Endothelial cell (in vitro differentiated cells): ENCODE measurements at regions not wholly inside any gene's neighbourhood (a gene's known extent, or its start where the extent isn't known, plus 50 kb on each side); places are given as distances from the start of the nearest gene placed in this dataset.
"Not testable (repeated sequence)": the region's sequence is repeated elsewhere in the genome, so short reads cannot be mapped to it uniquely, and the experiment has no call there.

Source experiments
- DNase-seq: peaks from one replicate; pipeline ENCODE4 v3.0.0; 2021; ENCODE audit warnings: low spot score
- H3K27ac Mint-ChIP-seq: one replicate; pipeline ENCODE4 v1.8.0; 2021; ENCODE audit warnings: mixed read lengths, inconsistent platforms; ENCODE audit not compliant: unreplicated experiment
- H3K27me3 Mint-ChIP-seq: one replicate; pipeline ENCODE4 v1.8.0; 2021; ENCODE audit warnings: mild to moderate bottlenecking, moderate library complexity, mixed read lengths, inconsistent platforms; ENCODE audit not compliant: unreplicated experiment
- H3K36me3 Mint-ChIP-seq: one replicate; pipeline ENCODE4 v1.8.0; 2021; ENCODE audit warnings: mild to moderate bottlenecking, low read depth, mixed read lengths, inconsistent platforms; ENCODE audit not compliant: unreplicated experiment
- H3K4me1 Mint-ChIP-seq: one replicate; pipeline ENCODE4 v1.8.0; 2021; ENCODE audit warnings: mild to moderate bottlenecking, mixed read lengths, inconsistent platforms; ENCODE audit not compliant: unreplicated experiment
- H3K4me3 Mint-ChIP-seq: one replicate; pipeline ENCODE4 v1.8.0; 2021; ENCODE audit warnings: mild to moderate bottlenecking, mixed read lengths, inconsistent platforms; ENCODE audit not compliant: unreplicated experiment
- H3K9me3 Mint-ChIP-seq: one replicate; pipeline ENCODE4 v1.8.0; 2021; ENCODE audit warnings: mixed read lengths, inconsistent platforms; ENCODE audit not compliant: unreplicated experiment
- TF ChIP-seq, protein P1 (sequence below): fragments of 200-600 bp; sonication (generic); IDR thresholded peaks from one replicate; pipeline ENCODE4 v1.5.0; 2021; ENCODE audit warnings: antibody characterized with exemption; ENCODE audit not compliant: unreplicated experiment

DNA sequence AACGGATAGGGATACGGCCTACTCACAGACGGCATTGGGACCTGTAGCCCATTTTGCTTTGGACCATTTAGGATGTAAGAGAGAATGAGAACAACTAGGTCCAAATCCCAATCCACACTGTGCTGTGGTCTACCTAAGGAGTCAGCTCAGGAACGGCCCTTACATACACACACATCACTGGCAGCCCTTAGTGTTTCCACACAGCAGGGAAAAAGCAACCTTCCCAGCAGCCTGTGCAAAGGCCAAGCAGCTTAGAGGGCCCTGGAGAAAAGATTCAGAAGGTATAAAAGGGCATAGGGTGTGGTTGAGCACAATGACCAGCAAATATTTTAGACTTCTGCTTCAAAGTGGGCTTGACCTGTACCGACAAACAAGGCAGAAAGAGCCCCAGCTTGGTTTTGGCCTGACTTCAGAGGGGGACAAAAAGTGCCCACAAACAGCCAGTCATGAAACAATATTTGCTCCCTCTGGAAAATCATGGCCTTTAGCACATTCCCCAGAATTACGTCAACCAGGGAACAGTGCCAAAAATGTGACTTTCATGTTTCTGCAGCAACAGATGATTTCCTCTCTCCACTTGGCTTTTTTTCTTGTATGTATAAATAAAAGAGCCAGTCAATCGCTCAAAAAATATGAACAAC, 359.5 kb upstream of the FGF16 start:
- no peak overlapping the region for H3K27ac Mint-ChIP-seq
- TF ChIP-seq, protein P1, sequence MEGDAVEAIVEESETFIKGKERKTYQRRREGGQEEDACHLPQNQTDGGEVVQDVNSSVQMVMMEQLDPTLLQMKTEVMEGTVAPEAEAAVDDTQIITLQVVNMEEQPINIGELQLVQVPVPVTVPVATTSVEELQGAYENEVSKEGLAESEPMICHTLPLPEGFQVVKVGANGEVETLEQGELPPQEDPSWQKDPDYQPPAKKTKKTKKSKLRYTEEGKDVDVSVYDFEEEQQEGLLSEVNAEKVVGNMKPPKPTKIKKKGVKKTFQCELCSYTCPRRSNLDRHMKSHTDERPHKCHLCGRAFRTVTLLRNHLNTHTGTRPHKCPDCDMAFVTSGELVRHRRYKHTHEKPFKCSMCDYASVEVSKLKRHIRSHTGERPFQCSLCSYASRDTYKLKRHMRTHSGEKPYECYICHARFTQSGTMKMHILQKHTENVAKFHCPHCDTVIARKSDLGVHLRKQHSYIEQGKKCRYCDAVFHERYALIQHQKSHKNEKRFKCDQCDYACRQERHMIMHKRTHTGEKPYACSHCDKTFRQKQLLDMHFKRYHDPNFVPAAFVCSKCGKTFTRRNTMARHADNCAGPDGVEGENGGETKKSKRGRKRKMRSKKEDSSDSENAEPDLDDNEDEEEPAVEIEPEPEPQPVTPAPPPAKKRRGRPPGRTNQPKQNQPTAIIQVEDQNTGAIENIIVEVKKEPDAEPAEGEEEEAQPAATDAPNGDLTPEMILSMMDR: no peak
- H3K4me1 Mint-ChIP-seq: no peaks in the 10 kb centered on the region
- no peak for DNase-seq
- H3K4me3 Mint-ChIP-seq: no peak overlapping the region
- no peaks in the 10 kb centered on the region for H3K36me3 Mint-ChIP-seq
- H3K9me3 Mint-ChIP-seq: no peaks in the 10 kb centered on the region
- no peaks in the 10 kb centered on the region for H3K27me3 Mint-ChIP-seq

DNA sequence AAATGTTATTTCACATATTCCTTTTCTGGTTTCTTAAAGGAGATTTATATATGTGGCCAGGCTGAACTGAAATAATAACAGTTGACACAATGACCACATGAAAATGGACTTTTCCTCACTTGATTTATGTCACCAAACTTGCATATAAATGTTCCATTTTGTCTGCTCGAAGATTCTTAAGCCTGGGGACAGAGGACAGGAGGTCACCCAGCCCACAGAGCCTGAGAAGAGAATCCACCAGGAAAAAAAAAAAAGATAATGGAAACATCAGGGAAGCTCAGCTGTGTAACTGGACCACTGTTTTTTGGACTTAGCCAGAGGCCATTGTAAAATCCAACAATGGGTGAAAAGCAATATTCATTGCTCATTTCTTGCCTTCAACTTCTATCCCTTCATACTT, 359.0 kb upstream of the FGF16 start:
- Mint-ChIP-seq H3K4me3 (no peak overlapping the region), H3K4me1 (no peaks in the 10 kb centered on the region), H3K27me3 (no peaks in the 10 kb centered on the region), H3K27ac (no peak overlapping the region), H3K36me3 (no peaks in the 10 kb centered on the region), H3K9me3 (no peaks in the 10 kb centered on the region)
- TF ChIP-seq, protein P1: no peak
- no peak for DNase-seq

DNA sequence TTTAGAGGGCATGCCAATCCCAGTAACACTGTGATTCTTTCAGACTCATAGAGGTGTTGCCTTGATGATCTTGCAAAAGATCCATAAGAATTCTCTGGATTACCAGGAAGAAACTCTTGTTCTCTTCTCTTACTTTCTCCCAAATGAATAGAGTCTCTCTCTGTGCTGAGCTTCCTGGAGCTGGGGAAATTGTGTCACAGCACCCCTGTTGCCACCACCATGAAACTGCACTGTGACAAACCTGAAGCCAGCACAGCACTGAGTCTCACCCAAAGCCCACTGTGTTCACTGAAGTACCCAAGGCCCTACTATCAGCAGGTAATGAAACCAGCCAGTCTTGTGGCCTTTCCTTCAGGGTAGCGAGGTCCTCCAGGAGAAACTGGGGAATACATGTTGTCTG, 332.7 kb upstream of the FGF16 start:
- H3K4me3 Mint-ChIP-seq: no peak overlapping the region
- no peaks in the 10 kb centered on the region for H3K9me3 Mint-ChIP-seq
- no peaks in the 10 kb centered on the region for H3K4me1 Mint-ChIP-seq
- no peak overlapping the region for H3K27ac Mint-ChIP-seq
- no peaks in the 10 kb centered on the region for H3K36me3 Mint-ChIP-seq
- TF ChIP-seq, protein P1: no peak
- no peaks in the 10 kb centered on the region for H3K27me3 Mint-ChIP-seq
- no peak for DNase-seq

DNA sequence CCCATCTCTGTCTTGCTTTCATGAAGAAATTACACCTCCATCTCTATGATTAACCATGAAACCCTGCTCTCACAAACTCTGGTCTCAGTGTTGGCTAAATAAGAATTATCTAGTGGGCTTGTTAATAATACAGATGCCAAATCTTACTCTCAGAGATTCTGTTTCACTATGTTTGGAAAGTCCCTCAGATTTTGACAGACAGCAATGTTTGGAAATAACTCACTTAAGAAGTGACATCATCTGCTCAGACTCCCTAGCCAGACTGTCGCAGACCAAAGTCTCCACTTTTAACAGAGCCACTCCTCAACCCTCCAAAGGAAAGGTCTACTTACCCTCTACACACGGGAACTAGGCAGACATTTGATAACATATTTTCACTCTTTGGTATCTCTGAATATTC, 328.5 kb upstream of the FGF16 start:
- Mint-ChIP-seq H3K9me3 (no peaks in the 10 kb centered on the region), H3K4me1 (no peaks in the 10 kb centered on the region), H3K27me3 (no peaks in the 10 kb centered on the region), H3K36me3 (no peaks in the 10 kb centered on the region), H3K4me3 (no peak overlapping the region), H3K27ac (no peak overlapping the region)
- DNase-seq: no peak
- TF ChIP-seq, protein P1: no peak

DNA sequence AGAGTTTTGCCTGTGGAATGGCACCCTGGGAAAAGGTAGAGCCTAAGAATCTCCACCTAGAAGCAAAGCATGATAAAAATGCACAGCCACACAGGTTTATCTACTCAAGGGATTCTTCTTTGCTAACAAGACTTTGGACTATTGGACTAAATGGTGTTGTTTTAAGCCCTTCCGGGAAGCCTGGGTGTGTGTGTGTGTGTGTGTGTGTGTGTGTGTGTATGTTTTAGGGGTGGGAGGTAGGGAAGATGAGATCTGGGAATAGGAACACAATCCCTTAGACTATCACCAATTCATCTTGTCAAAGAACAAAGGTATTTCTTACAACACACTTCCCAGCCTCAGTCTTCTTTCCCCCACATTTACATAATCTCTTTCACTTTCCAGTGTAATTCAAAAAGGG, 327.5 kb upstream of the FGF16 start:
- TF ChIP-seq, protein P1: no peak
- no peak for DNase-seq
- Mint-ChIP-seq H3K27ac (no peak overlapping the region), H3K4me1 (no peaks in the 10 kb centered on the region), H3K27me3 (no peaks in the 10 kb centered on the region), H3K36me3 (no peaks in the 10 kb centered on the region), H3K4me3 (no peak overlapping the region), H3K9me3 (no peaks in the 10 kb centered on the region)

DNA sequence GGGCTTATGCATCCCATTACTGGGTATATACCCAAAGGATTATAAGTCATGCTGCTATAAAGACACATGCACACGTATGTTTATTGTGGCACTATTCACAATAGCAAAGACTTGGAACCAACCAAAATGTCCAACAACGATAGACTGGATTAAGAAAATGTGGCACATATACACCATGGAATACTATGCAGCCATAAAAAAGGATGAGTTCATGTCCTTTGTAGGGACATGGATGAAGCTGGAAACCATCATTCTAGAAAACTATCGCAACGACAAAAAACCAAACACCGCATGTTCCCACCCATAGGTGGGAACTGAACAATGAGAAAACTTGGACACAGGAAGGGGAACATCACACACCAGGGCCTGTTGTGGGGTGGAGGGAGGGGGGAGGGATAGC, 323.3 kb upstream of the FGF16 start:
- not testable (repeated sequence) for H3K36me3 Mint-ChIP-seq, H3K27ac Mint-ChIP-seq, DNase-seq, H3K4me1 Mint-ChIP-seq, H3K9me3 Mint-ChIP-seq, H3K4me3 Mint-ChIP-seq, H3K27me3 Mint-ChIP-seq

DNA sequence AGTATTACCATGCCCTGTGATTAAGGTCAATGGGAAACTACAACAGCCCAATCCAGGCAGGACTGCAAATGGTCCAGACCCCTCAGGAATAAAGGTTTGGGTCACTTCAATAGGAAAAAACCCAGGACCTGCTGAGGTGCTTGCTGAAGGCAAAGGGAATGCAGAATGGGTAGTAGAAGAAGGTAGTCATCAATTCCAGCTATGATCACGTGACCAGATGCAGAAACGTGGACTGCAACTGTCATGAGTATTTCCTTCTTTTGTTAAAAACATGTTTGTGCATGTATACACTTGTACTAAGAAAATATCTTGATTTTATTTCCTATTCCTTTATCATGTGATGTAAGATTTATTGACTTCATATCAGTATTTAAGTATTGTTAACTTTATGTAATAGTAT, 319.6 kb upstream of the FGF16 start:
- not testable (repeated sequence) for H3K4me1 Mint-ChIP-seq, H3K27ac Mint-ChIP-seq, H3K4me3 Mint-ChIP-seq, H3K9me3 Mint-ChIP-seq, DNase-seq, H3K27me3 Mint-ChIP-seq, H3K36me3 Mint-ChIP-seq
